ENCODE measurements at regions not wholly inside any gene's neighbourhood (a gene's known extent, or its start where the extent isn't known, plus 50 kb on each side); places are given as distances from the start of the nearest gene placed in this dataset.
A peak's percentile ranks its signal among the peaks of the same experiment; 100 is the strongest.

DNA sequence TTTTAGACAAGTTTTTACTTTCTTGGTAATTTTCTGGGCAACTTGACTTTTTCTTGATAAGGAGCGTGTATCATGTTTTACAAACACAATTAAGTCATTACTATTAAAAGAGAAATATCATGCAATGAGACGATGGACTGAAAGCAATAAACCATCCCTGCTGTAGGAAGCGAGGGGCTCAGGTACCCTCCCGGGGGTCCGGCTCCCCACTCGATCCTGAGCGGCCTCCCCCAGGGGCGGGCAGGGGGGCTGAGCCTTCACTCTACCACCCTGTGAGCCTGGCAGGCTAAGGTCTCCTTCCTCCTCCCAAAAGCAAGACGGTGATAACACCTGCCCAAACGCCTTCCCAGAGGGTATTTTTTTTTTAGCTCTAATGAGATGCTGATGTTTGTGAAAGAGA is 51.8 kb upstream of the ADGRA1 start:
- no peak for DNase-seq

DNA sequence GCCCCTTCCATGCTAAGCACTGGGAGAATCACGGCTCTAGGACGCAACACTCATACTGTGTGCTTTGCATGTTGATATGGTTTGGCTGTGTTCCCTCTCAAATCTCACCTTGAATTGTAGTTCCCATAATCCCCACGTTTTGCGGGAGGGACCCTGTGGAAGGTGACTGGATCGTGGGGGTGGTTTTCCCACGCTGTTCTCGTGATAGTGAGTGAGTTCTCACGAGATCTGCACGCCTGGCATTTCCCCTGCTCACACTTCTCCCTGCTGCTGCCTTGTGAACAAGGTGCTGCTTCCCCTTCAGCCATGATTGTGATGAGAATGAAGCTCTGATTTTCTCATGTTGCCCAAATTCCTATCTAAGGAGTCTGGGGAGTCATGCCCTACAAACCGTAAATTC is 53.0 kb upstream of the ADGRA1 start:
- DNase-seq: no peak

DNA sequence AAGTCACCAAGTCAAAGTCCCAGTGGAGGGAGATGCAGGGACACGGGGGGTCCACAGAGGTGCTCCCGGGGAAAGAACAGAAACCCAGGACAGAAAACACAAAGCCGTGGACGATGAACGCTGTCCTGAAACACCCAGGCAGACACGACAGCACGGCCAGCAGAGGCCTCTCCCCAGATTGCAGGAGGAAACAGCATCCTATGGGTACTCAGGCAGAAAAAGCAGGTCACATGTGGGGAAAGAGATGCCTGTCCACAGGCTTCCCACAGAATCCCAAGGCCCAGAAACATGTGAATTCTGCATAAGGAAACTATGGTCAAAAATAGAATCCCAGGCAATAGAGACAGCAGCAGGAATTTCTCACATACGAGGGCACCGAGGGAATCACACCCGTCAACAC is 53.6 kb upstream of the ADGRA1 start:
- no peak for DNase-seq

DNA sequence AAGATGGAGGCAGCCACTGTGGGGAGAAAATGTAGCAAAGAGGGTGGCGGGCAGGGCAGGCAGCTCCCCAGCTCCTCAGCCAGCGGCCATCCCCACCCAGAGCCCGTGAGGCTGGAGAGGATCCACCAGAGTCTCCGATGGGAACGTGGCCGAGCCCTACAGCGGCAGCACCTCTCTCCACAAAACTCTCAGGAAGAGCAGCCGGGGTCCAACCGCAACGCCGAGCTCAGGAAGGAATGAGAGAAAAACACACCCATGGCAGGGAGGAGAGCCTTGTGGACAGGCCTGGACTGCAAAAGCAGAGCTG is 54.0 kb upstream of the ADGRA1 start:
- DNase-seq: no peak

GRCh38 chr10:133032976-133033741 is 54.6 kb upstream of the ADGRA1 start:
- no peak for DNase-seq

DNA sequence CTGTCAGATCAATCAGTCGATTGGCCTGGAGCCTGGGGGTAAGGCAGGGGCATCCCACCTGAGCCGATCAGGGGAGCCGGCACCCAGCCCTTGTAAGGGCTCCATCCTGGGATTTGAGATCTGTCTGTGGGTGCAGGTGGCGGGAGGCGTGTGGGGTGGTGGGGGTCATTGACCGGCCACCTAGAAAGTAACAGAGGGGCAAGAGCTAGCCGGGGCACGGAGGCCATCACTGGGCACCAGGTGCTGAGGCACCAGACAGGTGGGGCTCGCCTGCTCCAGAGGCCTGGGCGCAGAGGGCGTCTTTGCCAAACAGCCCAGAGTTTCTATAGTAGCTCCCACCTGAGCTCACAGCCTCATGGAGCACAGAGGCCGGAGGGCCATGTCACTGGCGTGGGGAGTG is 55.5 kb upstream of the ADGRA1 start:
- no peak for DNase-seq

DNA sequence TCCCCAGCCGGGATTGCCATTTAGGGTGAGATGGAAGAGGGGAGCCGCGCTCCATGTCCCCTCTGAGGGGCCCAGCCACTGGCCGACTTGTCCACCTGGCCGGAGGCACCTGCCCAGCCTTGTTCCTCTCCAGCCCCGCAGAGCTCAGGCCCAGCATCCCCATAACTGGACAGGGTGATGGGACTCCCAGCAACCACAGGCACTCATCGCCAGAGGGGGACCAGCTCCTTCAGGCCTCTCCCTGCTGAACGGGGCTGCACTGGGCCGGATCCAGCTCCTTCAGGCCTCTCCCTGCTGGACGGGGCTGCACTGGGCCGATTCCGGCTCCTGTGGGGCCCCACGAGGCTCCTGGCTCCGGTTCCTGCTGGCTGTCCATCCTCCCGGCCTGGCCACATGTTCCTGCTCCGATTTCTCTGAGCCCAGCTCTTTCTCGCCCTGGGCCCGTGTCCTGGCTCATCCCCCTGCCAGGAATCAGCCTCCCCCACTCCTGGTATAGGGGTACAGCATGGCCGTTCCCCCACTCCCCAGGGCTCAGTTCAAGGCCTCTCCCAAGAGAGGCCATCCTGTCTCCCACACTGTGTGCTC is 56.1 kb upstream of the ADGRA1 start:
- DNase-seq: no peak

DNA sequence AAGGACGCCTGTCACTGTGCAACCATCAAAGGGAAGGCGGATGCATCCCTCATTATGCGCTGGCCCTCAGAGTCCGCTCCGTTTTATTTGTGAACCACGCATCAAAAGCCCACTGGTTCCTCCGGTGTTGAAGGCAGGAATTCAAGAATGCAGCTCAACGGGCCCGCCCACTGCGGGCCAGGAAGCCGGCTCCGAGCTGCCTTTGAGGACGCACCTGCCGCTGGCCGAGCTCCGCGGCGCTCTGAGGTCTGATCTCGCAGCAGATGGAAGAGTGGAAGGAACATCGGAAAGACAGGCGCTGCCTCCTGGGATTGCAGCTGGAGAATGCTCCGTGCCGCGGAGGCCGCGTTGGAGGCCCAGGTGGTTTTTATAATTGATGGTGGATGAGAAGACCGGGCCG is 56.9 kb upstream of the ADGRA1 start:
- DNase-seq: peak; percentile 54

GRCh38 chr10:133030126-133030525 is 57.6 kb upstream of the ADGRA1 start:
- DNase-seq: no peak

GRCh38 chr10:133028956-133029355 is 58.8 kb upstream of the ADGRA1 start:
- DNase-seq: no peak

- DNase-seq: no peak
These were observed 59.6 kb upstream of the ADGRA1 start for GRCh38 chr10:133028158-133028557.

DNA sequence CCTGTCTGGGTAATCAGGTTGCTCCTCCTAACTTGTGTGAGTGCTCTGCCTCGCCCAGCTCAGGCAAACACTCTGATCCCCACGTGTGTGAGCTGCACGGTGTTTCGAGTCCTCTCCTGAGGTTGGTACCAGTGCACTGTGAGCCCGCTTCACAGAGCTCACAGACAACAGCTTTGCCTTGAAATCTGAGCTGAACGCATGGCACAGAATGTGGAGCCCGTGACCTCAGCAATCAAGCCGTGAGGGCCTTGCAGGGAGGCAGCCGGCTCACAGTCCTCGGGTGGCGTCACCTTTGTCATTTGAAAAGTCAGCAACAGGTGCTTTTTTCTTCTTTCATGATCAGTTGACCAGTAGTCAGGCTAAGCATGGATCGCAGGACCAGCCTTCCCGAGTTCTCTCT is 60.2 kb upstream of the ADGRA1 start:
- DNase-seq: no peak

GRCh38 chr10:133026726-133027395 is 60.9 kb upstream of the ADGRA1 start:
- no peak for DNase-seq

DNA sequence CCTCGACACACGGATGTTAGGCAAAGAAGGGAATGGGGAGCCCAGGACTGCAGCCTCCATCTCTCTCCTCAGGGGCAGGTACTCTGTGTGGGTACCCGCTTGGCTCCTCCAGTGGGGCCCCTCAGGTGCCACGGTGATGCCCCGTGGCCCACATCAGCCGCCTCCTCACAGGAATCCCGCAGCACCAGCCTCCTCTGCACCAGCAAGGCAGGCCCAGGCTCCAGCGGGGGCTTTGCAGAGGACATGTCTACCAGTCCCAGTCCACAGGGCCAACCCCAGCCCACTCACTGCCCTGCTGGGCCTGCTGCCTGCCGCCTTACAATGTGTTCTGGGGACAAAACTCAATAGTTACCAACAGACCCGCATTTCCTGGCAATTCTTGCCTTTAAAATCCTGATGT is 61.6 kb upstream of the ADGRA1 start:
- no peak for DNase-seq

- DNase-seq: no peak
These were observed 62.1 kb upstream of the ADGRA1 start for GRCh38 chr10:133025558-133026090.

- DNase-seq: no peak
These were observed 62.8 kb upstream of the ADGRA1 start for GRCh38 chr10:133024704-133025557.

DNA sequence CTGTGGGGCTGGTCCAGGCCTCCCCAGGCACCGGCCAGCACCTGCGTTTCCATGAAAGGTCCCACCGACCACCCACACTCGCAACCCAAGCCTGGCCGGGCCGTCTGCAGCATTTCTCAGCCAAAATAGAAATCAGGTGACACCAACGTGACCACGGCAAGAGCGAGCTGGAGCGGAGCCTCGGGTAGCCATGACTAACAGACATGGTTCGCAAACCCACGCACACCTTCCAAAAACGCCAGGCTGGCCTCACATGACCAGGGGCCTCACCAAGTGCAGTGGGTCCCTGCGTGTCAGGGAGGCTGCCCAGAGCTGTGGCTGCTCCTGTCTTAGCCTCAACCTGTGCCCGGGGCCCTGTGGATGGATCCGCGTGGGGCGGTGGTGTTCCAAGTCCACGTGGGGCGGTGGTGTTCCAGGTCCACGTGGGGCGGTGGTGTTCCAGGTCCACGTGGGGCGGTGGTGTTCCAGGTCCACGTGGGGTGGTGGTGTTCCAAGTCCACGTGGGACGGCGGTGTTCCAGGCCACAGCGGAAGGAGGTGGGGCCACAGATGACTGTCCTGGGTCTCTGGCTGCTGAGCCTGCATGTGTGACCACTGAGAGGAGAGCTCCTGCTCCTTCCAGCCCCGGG is 64.4 kb upstream of the ADGRA1 start:
- DNase-seq: no peak

- DNase-seq: no peak
These were observed 65.0 kb upstream of the ADGRA1 start for GRCh38 chr10:133022776-133023100.

DNA sequence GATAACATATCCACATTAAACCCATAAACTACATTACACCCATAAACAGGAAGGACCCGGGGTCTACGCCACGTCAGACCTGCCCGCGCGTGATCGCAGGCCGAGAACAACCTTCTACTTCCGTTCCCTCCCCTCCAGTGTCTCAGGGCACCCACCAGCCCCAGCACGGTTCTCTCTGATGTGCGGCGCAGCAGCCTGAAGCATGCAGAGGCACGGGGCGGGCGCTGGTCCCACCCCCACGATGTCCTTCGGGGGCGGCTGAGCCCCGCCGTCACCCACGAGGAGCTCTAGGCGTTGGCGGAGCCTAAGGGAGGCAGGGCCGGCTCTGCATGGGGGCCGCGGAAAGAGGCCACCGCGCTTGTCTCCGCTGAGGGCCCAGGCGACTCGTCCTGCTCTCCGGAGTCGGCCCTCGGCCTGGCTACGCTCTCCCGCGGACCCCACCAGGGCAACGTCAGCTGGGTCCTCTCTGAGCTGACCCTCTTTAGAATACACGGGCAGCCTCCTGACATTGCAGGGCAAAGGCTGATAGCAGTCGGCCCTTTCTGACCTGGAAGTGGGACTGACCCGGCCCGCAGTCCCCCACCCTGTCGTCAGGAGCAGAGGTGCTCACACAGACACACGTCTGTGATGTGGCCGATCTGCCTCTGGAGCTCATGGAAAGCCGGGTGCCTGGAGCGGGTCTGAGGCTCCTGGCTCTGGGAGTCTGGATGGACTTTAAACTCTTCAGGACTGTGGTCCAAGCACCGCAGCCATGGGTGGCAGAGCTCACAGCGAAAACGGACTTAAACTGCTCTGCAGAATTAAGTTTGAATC is 65.6 kb upstream of the ADGRA1 start:
- DNase-seq: no peak

DNA sequence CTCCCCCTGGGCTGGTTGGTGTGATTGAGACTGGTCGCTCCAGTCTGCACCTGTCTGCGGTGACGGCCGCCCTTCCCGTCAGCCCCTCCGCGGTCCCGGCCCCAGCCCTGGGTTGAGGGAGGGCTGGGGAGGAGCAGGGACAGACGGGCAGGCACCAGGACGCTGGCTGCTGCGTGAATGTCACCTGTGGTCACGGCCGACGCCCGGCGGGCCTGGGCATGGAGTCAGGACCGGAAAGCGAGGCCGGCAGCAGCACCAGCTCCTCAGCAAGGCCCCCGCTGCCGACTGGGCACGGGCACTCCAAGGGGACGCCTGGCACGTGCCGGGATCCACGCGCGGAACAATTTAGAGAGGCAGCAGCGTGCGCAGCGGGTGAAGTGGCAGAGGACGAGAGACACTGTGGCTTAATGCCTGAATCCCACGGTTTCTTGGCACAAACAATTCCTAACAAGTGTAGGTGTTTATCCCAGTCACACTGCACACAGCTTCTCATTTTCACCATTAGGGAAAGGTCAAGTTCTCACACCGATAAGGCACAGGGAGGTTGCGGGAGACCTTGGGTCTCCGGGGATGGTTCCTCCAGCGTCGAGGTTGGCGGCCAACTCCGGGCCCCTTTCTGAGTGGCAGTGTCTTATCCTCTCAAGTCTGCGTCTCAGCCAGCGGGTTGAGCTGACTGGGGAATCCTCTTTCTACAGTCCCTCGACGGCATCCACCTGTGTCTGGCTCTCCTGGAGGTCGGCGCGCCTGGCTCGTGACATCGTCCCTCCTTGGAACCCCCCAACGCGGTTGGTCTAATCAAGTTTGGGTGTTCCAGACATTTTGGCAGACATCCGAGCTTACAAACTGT is 66.4 kb upstream of the ADGRA1 start:
- DNase-seq: no peak

DNA sequence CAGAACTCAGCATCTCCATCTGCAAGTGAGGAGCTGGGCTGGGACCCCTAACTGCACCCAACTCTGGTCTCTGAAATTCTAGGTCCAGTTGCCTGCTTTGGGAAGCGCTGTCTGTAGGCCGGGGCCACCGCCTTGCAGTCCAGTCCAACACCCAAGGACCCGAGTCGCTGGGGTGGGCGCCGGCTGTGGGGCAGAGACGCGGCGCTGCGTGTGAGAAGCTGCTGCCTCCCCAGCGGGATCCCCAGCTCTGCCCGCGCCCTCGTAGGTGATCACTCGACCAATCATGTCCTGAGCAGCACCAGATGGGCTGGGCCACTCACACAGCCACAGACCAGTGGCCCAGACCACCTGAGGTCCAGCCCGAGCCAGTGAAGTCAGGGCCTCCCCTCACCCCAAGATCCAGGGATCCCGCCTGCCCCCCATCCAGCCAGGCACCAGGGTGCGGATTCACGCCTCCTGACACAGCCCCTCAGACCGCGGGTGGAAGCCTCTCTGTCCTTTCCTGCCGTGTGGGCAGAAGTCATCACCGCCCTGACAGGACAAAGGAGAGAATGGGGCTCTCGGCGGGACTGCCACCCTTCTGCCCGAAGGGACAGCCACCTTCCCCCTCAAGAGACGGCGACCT is 67.4 kb upstream of the ADGRA1 start:
- no peak for DNase-seq
